ENCODE measurements at regions not wholly inside any gene's neighbourhood (a gene's known extent, or its start where the extent isn't known, plus 50 kb on each side); places are given as distances from the start of the nearest gene placed in this dataset.

DNA sequence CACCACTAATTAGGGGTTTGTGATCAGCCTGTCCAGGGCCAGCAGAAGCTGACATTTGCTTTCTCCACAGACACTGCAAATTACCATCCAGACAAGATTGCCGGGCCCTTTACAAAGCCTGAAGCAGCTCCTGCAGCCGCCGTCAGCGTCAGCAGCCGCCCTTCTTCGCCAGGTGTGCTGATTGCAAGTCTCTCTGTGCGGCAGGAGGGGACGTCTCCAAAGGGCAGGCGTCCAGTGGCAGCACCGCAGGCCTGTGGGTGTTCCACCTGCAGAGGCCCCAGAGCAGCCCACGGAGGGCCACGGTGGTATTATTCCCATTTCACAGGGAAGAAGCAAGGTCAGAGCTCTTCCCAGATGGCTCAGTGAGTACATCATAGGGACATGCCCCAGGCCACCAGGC, 108.0 kb upstream of the PPP1R26 start:
- Histone ChIP-seq H3K4me1 (ENCODE audit: control insufficient read depth, insufficient read depth, low read length) (peaks cover 2% of the 10 kb centered on the region; the same call in 1 of the 2 replicates), H3K27me3 (ENCODE audit: control insufficient read depth, insufficient read depth, low read length) (no peaks in the 10 kb centered on the region), H3K9ac (ENCODE audit: low read depth, low read length) (no peak overlapping the region), H3K4me3 (ENCODE audit: low read depth, low read length) (no peak overlapping the region), H3K27ac (ENCODE audit: low read depth, low read length) (no peak overlapping the region), H3K9me3 (ENCODE audit: control insufficient read depth, insufficient read depth, low read length) (0 out of 2 replicates have a peak, but pooled peaks cover 4% of the 10 kb centered on the region), H3K36me3 (ENCODE audit: control insufficient read depth, insufficient read depth, low read length) (no peaks in the 10 kb centered on the region)

DNA sequence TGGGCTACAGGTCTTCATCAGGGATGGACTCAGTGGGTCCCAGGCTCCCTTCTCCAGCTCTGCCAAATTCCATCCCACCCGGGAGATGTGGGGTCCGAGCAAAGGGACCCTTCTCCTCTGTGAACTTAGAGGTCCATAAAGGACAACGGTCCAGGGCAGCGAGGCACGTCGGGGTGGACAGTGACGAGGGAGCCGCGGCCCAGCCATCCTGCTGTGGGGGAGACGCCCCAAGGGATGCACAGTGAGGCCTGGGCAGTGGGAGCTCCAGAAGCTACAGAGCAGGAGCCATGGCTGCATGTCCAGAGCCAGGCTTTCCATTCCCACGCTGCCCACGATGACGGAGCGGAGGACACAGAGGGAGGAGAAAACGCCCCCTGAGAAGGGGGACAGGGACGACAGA, 107.5 kb upstream of the PPP1R26 start:
- Histone ChIP-seq H3K9ac (ENCODE audit: low read depth, low read length) (no peak overlapping the region), H3K27ac (ENCODE audit: low read depth, low read length) (no peak overlapping the region), H3K4me1 (ENCODE audit: control insufficient read depth, insufficient read depth, low read length) (no peaks in the 10 kb centered on the region), H3K4me3 (ENCODE audit: low read depth, low read length) (no peak overlapping the region), H3K27me3 (ENCODE audit: control insufficient read depth, insufficient read depth, low read length) (no peaks in the 10 kb centered on the region), H3K36me3 (ENCODE audit: control insufficient read depth, insufficient read depth, low read length) (no peaks in the 10 kb centered on the region), H3K9me3 (ENCODE audit: control insufficient read depth, insufficient read depth, low read length) (0 out of 2 replicates have a peak, but pooled peaks cover 4% of the 10 kb centered on the region)

DNA sequence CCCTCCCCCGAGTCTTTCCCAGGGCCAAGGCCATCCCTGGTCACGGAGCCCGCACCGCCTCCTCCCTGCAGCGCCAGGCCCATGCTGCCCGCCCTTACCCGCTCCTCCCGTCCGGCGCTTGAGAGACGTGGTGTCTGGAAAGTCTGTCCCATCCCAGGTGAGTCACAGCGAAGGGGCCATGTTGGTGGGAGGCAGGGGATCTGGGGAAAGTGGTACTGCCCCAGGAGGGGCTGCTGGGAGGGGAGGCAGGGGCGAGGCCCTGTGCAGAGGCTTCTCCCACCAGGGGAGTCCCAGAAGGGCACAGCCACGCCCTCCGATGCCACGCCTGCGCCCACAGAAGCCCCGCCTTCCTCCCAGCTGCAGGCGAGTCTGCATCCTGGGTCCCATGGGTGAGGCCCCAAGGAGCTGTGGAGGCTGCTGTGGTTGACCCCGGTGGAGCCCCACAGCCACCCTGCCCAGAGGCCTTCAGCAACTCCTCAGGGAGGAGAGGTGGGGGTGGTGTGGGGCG, 107.0 kb upstream of the PPP1R26 start:
- 0 out of 2 replicates have a peak, but pooled peaks cover 4% of the 10 kb centered on the region for H3K9me3 ChIP-seq (ENCODE audit: control insufficient read depth, insufficient read depth, low read length)

DNA sequence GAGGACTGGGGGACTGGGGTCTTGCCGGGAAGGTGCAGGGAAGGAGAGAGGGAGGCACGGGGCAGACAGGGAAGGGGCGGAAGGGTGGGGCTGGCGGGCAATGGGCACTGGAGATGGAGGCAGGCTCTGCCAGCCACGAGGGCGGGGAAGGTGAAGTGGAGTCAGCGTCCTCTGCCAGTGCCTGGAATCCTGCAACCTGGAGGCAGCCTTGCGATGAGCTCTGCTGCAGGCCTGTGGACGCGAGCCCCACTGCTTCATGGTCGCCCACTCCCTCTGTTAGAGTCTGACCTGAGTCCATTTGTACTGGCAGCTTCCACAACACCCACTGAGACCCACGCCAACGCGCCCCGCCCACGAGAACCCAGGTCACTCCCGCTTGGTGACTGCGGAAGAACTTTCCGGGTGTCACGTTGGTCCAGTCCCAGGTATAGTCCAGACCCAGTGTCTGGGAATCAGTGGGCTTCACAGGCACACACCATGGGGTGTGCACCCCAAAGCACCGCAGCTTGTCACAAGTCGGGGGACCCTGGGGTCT, 106.4 kb upstream of the PPP1R26 start:
- no peaks in the 10 kb centered on the region for H3K4me1 ChIP-seq (ENCODE audit: control insufficient read depth, insufficient read depth, low read length)
- H3K9ac ChIP-seq (ENCODE audit: low read depth, low read length), result no peak overlapping the region
- no peak overlapping the region for H3K4me3 ChIP-seq (ENCODE audit: low read depth, low read length)
- no peaks in the 10 kb centered on the region for H3K36me3 ChIP-seq (ENCODE audit: control insufficient read depth, insufficient read depth, low read length)
- H3K27me3 ChIP-seq (ENCODE audit: control insufficient read depth, insufficient read depth, low read length), result no peaks in the 10 kb centered on the region
- H3K9me3 ChIP-seq (ENCODE audit: control insufficient read depth, insufficient read depth, low read length), result 0 out of 2 replicates have a peak, but pooled peaks cover 4% of the 10 kb centered on the region
- H3K27ac ChIP-seq (ENCODE audit: low read depth, low read length), result no peak overlapping the region

More for the DNA sequence above, 107.0 kb upstream of the PPP1R26 start:
- no peak overlapping the region for H3K27ac ChIP-seq (ENCODE audit: low read depth, low read length)
- H3K9ac ChIP-seq (ENCODE audit: low read depth, low read length), result no peak overlapping the region
- H3K4me1 ChIP-seq (ENCODE audit: control insufficient read depth, insufficient read depth, low read length), result no peaks in the 10 kb centered on the region
- no peaks in the 10 kb centered on the region for H3K36me3 ChIP-seq (ENCODE audit: control insufficient read depth, insufficient read depth, low read length)
- H3K4me3 ChIP-seq (ENCODE audit: low read depth, low read length), result no peak overlapping the region
- no peaks in the 10 kb centered on the region for H3K27me3 ChIP-seq (ENCODE audit: control insufficient read depth, insufficient read depth, low read length)

DNA sequence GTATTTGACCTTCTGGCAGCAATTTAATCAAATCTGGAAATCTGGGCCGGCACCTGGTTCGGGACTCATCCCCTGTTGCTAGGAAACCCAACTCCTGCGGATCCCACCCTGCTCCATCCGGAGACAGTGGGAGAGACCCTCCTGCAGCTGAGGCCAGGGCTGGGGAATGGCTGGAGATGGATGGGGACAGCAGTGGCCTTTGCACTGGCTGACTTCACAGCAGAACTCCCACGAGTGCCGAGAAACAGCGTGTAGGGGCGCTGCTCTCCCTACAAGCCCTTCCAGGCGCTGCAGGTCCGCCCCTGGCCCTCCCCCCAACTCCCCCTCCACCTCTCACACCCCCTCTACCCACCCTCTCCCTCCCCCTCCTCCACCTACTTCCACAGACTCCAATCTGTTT, 105.8 kb upstream of the PPP1R26 start:
- Histone ChIP-seq H3K4me3 (ENCODE audit: low read depth, low read length) (no peak overlapping the region), H3K27ac (ENCODE audit: low read depth, low read length) (no peak overlapping the region), H3K9me3 (ENCODE audit: control insufficient read depth, insufficient read depth, low read length) (no peaks in the 10 kb centered on the region), H3K4me1 (ENCODE audit: control insufficient read depth, insufficient read depth, low read length) (no peaks in the 10 kb centered on the region), H3K9ac (ENCODE audit: low read depth, low read length) (no peak overlapping the region), H3K27me3 (ENCODE audit: control insufficient read depth, insufficient read depth, low read length) (no peaks in the 10 kb centered on the region), H3K36me3 (ENCODE audit: control insufficient read depth, insufficient read depth, low read length) (no peaks in the 10 kb centered on the region)

DNA sequence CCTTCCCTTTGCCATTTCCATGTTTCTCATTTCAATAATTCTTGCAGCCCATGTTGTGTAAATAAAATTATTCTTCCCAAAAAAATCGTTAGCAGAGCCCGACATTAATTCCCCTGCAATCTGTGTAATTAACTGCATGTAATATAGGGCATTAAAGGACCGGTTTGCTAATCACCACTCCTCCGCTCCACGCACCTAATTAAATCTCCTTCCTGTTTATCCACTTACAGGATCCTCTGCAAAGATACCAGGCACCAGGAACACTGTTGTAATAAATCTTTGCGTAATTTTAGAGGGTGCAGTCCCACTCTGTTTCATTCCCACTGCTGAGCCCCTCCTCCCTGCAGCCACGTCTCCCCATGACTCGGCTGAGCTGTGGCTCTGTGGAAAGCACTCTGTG, 105.0 kb upstream of the PPP1R26 start:
- no peaks in the 10 kb centered on the region for H3K9me3 ChIP-seq (ENCODE audit: control insufficient read depth, insufficient read depth, low read length)
- no peaks in the 10 kb centered on the region for H3K4me1 ChIP-seq (ENCODE audit: control insufficient read depth, insufficient read depth, low read length)
- H3K9ac ChIP-seq (ENCODE audit: low read depth, low read length), result no peak overlapping the region
- no peak overlapping the region for H3K4me3 ChIP-seq (ENCODE audit: low read depth, low read length)
- no peaks in the 10 kb centered on the region for H3K36me3 ChIP-seq (ENCODE audit: control insufficient read depth, insufficient read depth, low read length)
- no peak overlapping the region for H3K27ac ChIP-seq (ENCODE audit: low read depth, low read length)
- H3K27me3 ChIP-seq (ENCODE audit: control insufficient read depth, insufficient read depth, low read length), result no peaks in the 10 kb centered on the region

DNA sequence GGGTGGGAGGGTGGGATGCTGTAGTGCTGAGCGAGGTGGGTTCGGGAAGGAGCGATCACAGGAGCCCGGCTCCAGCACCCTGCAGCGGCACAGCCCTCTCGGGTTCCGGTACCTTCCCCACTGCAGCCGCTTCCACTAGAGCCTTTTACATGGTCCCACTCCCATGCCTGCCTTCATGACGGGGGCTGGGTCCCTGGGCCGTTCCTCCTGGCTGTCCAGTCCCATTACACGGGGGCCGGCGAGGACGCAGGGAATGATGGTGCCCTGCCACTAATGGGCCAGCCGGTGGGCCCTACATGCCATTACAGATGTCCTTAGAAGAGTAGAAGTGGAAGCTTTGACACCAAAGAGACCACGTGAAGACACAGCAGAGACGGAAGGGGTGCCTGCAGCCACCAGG, 104.6 kb upstream of the PPP1R26 start:
- Histone ChIP-seq H3K27ac (ENCODE audit: low read depth, low read length) (no peak overlapping the region), H3K9ac (ENCODE audit: low read depth, low read length) (no peak overlapping the region), H3K4me3 (ENCODE audit: low read depth, low read length) (no peak overlapping the region), H3K36me3 (ENCODE audit: control insufficient read depth, insufficient read depth, low read length) (no peaks in the 10 kb centered on the region), H3K4me1 (ENCODE audit: control insufficient read depth, insufficient read depth, low read length) (no peaks in the 10 kb centered on the region), H3K9me3 (ENCODE audit: control insufficient read depth, insufficient read depth, low read length) (no peaks in the 10 kb centered on the region), H3K27me3 (ENCODE audit: control insufficient read depth, insufficient read depth, low read length) (no peaks in the 10 kb centered on the region)

DNA sequence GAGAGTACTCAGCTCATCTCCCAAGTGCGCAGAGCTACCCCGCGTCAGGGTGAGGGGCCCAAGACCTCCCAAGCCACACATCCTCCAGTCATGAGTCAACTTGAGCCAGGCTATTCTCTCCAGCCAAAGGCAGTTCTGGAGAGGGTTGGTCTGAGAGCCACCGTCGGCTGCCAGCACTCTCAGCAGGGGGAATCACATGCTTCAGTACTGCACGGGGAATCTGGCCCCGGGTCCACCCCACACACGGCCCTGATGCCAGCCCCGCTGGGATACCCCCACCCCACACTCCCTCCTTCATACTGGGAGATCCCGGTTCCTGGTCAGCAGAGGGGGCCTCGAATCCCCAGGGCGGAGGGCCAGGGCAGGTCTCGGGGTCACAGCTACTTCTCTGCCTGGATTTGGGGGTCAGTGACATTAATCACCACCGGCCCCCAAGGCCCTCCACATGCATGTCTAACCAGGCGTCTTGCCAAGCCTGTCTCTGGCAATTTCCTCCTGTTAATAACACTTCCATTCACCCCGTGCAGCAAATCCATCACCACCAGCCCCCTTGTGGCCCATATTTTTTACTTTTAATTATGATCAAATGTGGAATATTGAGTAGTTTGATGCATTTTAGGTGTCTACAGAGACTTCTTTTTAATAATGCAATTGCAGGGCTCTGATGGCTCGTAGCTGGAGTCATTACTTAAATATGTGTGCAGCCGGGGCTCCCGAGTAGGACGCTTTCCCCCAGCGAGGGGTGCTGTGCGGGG, 102.9 kb upstream of the PPP1R26 start:
- Histone ChIP-seq H3K4me1 (ENCODE audit: control insufficient read depth, insufficient read depth, low read length) (no peaks in the 10 kb centered on the region), H3K27ac (ENCODE audit: low read depth, low read length) (no peak overlapping the region), H3K9ac (ENCODE audit: low read depth, low read length) (no peak overlapping the region), H3K9me3 (ENCODE audit: control insufficient read depth, insufficient read depth, low read length) (no peaks in the 10 kb centered on the region), H3K4me3 (ENCODE audit: low read depth, low read length) (no peak overlapping the region), H3K36me3 (ENCODE audit: control insufficient read depth, insufficient read depth, low read length) (no peaks in the 10 kb centered on the region), H3K27me3 (ENCODE audit: control insufficient read depth, insufficient read depth, low read length) (no peaks in the 10 kb centered on the region)

DNA sequence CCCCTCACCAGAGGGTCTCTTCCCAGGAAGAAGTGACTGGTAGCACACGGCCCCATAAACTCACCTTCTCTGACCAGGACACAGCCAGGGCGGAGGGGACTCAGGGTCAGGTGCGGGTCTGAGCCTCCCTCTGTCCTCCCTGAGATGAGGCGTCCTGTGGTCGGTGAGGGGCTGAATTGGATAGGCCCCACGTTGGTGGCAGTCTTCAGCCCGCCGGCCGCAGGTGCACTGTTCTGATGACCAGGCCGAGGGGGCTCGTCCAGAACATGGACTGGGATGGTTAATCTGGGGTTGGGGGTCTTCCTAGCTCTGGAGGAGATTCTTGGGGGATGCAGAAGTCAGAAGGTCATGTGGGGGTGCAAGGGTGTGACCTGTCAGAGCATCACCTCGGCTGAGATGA, 102.2 kb upstream of the PPP1R26 start:
- H3K36me3 ChIP-seq (ENCODE audit: control insufficient read depth, insufficient read depth, low read length), result no peaks in the 10 kb centered on the region
- no peaks in the 10 kb centered on the region for H3K27me3 ChIP-seq (ENCODE audit: control insufficient read depth, insufficient read depth, low read length)
- H3K27ac ChIP-seq (ENCODE audit: low read depth, low read length), result no peak overlapping the region
- no peaks in the 10 kb centered on the region for H3K9me3 ChIP-seq (ENCODE audit: control insufficient read depth, insufficient read depth, low read length)
- no peak overlapping the region for H3K9ac ChIP-seq (ENCODE audit: low read depth, low read length)
- no peak overlapping the region for H3K4me3 ChIP-seq (ENCODE audit: low read depth, low read length)
- no peaks in the 10 kb centered on the region for H3K4me1 ChIP-seq (ENCODE audit: control insufficient read depth, insufficient read depth, low read length)

DNA sequence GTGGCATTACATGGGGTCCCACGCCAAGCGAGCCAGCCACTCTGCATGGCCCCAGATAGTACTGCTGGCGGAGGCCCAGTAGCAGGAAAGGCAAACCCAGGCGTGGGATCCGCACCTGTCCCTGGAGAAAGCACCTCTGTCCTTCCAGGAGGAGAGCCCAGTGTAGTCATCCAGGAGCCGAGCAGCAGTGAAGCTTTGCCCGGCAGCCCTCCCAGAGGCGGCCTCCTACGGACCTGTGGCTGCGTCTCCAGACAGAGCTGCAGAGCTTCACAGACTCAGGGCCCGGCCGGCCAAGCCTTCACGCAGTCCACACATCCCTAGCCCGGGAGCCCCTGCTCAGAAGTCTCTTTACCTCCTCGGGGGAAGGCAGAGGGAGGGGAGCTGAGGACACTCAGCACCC, 100.8 kb upstream of the PPP1R26 start:
- Histone ChIP-seq H3K36me3 (ENCODE audit: control insufficient read depth, insufficient read depth, low read length) (no peaks in the 10 kb centered on the region), H3K27ac (ENCODE audit: low read depth, low read length) (no peak overlapping the region)

DNA sequence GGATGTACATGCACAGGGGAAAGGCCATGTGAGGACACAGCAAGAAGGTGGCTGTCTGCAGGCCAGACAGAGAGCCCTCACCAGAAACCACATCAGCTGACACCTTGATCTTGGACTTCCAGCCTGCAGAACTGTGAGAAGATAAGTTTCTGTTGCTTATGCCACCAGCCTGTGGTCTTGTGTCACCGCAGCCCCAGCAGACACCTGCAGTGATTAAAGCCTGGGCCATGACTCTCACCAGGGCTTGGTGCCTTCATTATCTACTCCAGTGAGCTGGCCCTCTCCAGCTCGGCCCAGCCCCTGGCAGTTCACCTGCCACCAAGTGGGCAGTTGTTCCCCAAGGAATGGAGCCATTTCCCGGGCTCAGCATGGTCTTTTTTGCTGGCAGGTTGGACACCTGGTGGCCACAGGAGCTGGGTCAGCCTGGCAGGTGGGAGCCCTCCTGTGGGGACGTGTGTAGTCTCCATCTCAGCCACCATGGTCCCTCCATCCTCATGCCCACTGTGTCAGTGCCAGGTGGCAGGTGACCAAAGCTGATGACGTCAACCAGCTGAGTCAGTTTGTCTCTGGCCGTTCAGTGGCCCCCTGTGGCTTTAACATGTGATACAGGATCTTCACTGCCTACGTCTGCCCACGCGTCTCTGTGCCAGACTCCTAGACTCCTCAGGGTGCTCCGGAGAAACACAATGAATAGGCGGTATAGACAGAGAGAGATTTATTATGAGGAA, 99.9 kb upstream of the PPP1R26 start:
- Histone ChIP-seq H3K27ac (ENCODE audit: low read depth, low read length) (no peak overlapping the region), H3K36me3 (ENCODE audit: control insufficient read depth, insufficient read depth, low read length) (no peaks in the 10 kb centered on the region), H3K9me3 (ENCODE audit: control insufficient read depth, insufficient read depth, low read length) (no peaks in the 10 kb centered on the region), H3K4me3 (ENCODE audit: low read depth, low read length) (no peak overlapping the region), H3K9ac (ENCODE audit: low read depth, low read length) (no peak overlapping the region), H3K4me1 (ENCODE audit: control insufficient read depth, insufficient read depth, low read length) (no peaks in the 10 kb centered on the region), H3K27me3 (ENCODE audit: control insufficient read depth, insufficient read depth, low read length) (no peaks in the 10 kb centered on the region)

More for the DNA sequence above, 100.8 kb upstream of the PPP1R26 start:
- Histone ChIP-seq H3K4me1 (ENCODE audit: control insufficient read depth, insufficient read depth, low read length) (no peaks in the 10 kb centered on the region), H3K9me3 (ENCODE audit: control insufficient read depth, insufficient read depth, low read length) (no peaks in the 10 kb centered on the region), H3K9ac (ENCODE audit: low read depth, low read length) (no peak overlapping the region), H3K27me3 (ENCODE audit: control insufficient read depth, insufficient read depth, low read length) (no peaks in the 10 kb centered on the region), H3K4me3 (ENCODE audit: low read depth, low read length) (no peak overlapping the region)

Measured in HUES48 (cell line).